GM18526 (cell line): ENCODE measurements at regions not wholly inside any gene's neighbourhood (a gene's known extent, or its start where the extent isn't known, plus 50 kb on each side); places are given as distances from the start of the nearest gene placed in this dataset.

Experiments
- POLR2A ChIP-seq: IDR thresholded peaks from 3 replicates; pipeline ENCODE4 v1.6.1; 2011; ENCODE audit not compliant: insufficient read length; ENCODE audit errors: extremely low read depth

GRCh38 chr17:70947636-70948565 lies 778.6 kb downstream of the KCNJ2 start:
- TF ChIP-seq POLR2A, result no peak

GRCh38 chr17:70955441-70955840 lies 786.1 kb downstream of the KCNJ2 start:
- no peak for TF ChIP-seq POLR2A

GRCh38 chr17:70956726-70957125 lies 787.4 kb downstream of the KCNJ2 start:
- TF ChIP-seq POLR2A, result no peak

- TF ChIP-seq POLR2A, result no peak
Measured at GRCh38 chr17:70961341-70961740, 792.0 kb downstream of the KCNJ2 start.

- TF ChIP-seq POLR2A, result no peak
Measured at GRCh38 chr17:70968302-70968701, 799.0 kb downstream of the KCNJ2 start.

GRCh38 chr17:70969521-70970034 lies 800.2 kb downstream of the KCNJ2 start:
- TF ChIP-seq POLR2A, result no peak

- TF ChIP-seq POLR2A, result no peak
Measured at GRCh38 chr17:70976447-70976846, 807.1 kb downstream of the KCNJ2 start.

- no peak for TF ChIP-seq POLR2A
Measured at GRCh38 chr17:70984873-70985272, 815.5 kb downstream of the KCNJ2 start.

GRCh38 chr17:70987867-70988340 lies 818.6 kb downstream of the KCNJ2 start:
- TF ChIP-seq POLR2A, result no peak

GRCh38 chr17:70988622-70989021 lies 819.3 kb downstream of the KCNJ2 start:
- no peak for TF ChIP-seq POLR2A

GRCh38 chr17:70989280-70989679 lies 819.9 kb downstream of the KCNJ2 start:
- no peak for TF ChIP-seq POLR2A

- no peak for TF ChIP-seq POLR2A
Measured at GRCh38 chr17:70994194-70994593, 824.9 kb downstream of the KCNJ2 start.

- no peak for TF ChIP-seq POLR2A
Measured at GRCh38 chr17:70995997-70996396, 826.7 kb downstream of the KCNJ2 start.

- no peak for TF ChIP-seq POLR2A
Measured at GRCh38 chr17:71003736-71004135, 834.4 kb downstream of the KCNJ2 start.

GRCh38 chr17:71004413-71004812 lies 835.1 kb downstream of the KCNJ2 start:
- no peak for TF ChIP-seq POLR2A

- no peak for TF ChIP-seq POLR2A
Measured at GRCh38 chr17:71011391-71011790, 842.1 kb downstream of the KCNJ2 start.
